GM06990 (cell line): ENCODE measurements at regions not wholly inside any gene's neighbourhood (a gene's known extent, or its start where the extent isn't known, plus 50 kb on each side); places are given as distances from the start of the nearest gene placed in this dataset.
"Not testable (repeated sequence)": the region's sequence is repeated elsewhere in the genome, so short reads cannot be mapped to it uniquely, and the experiment has no call there.

Experiments
- DNase-seq: peaks from one replicate; pipeline ENCODE4 v3.0.0-alpha.2; 2011; ENCODE audit not compliant: insufficient read length; ENCODE audit errors: extremely low read depth
- H3K27me3 ChIP-seq: replicated peaks from 2 replicates; pipeline ENCODE4 v1.6.0; 2011; ENCODE audit warnings: low read length; ENCODE audit not compliant: control insufficient read depth, insufficient read depth
- H3K36me3 ChIP-seq: 2 replicates; pipeline ENCODE4 v1.5.1; 2011; ENCODE audit warnings: low read length; ENCODE audit not compliant: control insufficient read depth, insufficient read depth
- H3K4me3 ChIP-seq: replicated peaks from 2 replicates; pipeline ENCODE4 v1.5.1; 2011; ENCODE audit warnings: low read depth, mild to moderate bottlenecking, control low read depth, low read length
- TF ChIP-seq, protein P1 (sequence below): IDR thresholded peaks from 2 replicates; pipeline ENCODE4 v1.5.1; 2011; ENCODE audit warnings: low read length, control low read depth, mild to moderate bottlenecking, inconsistent platforms; ENCODE audit not compliant: insufficient read depth, poor library complexity, severe bottlenecking

DNA sequence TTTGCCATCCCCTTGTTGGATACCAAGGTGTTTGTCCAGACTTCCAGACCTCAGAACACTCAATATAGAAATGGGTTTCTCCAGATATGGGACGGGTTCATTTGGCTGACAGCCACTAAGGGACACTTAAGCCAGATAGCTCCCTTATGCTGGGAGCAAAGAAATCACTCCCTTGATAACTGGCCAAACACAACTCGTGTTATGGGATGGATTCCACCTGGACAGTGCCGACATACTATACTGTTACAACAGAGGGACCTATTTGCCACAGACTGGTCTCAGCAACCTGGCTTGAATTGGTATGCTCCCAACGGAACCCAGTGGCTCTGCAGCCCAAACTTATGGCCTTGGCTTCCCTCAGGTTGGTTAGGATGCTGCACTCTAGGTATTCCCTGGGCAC lies 114.0 kb upstream of the PLCL2 start:
- no peaks in the 10 kb centered on the region for H3K36me3 ChIP-seq
- TF ChIP-seq, protein P1, sequence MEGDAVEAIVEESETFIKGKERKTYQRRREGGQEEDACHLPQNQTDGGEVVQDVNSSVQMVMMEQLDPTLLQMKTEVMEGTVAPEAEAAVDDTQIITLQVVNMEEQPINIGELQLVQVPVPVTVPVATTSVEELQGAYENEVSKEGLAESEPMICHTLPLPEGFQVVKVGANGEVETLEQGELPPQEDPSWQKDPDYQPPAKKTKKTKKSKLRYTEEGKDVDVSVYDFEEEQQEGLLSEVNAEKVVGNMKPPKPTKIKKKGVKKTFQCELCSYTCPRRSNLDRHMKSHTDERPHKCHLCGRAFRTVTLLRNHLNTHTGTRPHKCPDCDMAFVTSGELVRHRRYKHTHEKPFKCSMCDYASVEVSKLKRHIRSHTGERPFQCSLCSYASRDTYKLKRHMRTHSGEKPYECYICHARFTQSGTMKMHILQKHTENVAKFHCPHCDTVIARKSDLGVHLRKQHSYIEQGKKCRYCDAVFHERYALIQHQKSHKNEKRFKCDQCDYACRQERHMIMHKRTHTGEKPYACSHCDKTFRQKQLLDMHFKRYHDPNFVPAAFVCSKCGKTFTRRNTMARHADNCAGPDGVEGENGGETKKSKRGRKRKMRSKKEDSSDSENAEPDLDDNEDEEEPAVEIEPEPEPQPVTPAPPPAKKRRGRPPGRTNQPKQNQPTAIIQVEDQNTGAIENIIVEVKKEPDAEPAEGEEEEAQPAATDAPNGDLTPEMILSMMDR: no peak
- no peak for DNase-seq
- no peaks in the 10 kb centered on the region; the same call in 1 of the 2 replicates for H3K27me3 ChIP-seq
- no peak overlapping the region for H3K4me3 ChIP-seq

DNA sequence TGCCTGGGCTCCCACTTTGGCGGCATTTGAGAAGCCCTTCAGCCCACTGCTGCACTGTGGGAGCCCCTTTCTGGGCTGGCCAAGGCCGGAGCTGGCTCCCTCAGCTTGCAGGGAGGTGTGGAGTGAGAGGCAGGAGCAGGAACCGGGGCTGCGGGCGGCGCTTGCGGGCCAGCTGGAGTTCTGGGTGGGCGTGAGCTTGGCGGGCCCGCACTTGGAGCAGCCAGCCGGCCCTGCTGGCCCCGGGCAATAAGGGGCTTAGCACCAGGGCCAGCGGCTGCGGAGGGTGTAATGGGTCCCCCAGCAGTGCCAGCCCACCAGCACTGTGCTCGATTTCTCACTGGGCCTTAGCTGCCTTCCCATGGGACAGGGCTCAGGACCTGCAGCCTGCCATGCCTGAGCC lies 111.2 kb upstream of the PLCL2 start:
- H3K4me3 ChIP-seq, H3K36me3 ChIP-seq, H3K27me3 ChIP-seq, DNase-seq: not testable (repeated sequence)

GRCh38 chr3:16774536-16774935 lies 110.2 kb upstream of the PLCL2 start:
- not testable (repeated sequence) for DNase-seq, H3K4me3 ChIP-seq, H3K27me3 ChIP-seq, H3K36me3 ChIP-seq

DNA sequence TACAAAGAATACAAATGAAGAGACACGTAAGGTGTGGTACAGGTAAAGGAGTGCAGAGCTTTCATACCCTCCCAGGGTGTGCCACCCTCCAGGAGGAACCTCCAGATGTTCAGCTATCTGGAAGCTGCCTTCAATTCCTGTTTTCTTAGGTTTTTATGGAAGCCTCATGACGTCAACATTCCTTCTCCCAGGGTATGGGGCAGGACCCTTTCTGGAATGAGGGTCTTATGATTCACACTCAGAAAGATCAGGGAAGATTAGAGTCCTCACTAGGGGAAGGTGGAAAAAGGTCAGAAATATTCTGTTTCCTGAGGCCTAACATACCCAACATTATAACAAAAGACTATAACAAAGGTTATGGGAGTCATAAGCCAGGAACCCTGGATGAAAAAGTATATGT lies 99.8 kb upstream of the PLCL2 start:
- TF ChIP-seq, protein P1: no peak
- H3K27me3 ChIP-seq: no peaks in the 10 kb centered on the region
- no peaks in the 10 kb centered on the region for H3K36me3 ChIP-seq
- no peak for DNase-seq
- H3K4me3 ChIP-seq: no peak overlapping the region

GRCh38 chr3:16785465-16785864 lies 99.3 kb upstream of the PLCL2 start:
- DNase-seq: no peak
- no peak overlapping the region for H3K4me3 ChIP-seq
- TF ChIP-seq, protein P1: no peak

GRCh38 chr3:16788440-16789056 lies 96.2 kb upstream of the PLCL2 start:
- DNase-seq: no peak
- TF ChIP-seq, protein P1: no peak
- H3K36me3 ChIP-seq: no peaks in the 10 kb centered on the region
- no peak overlapping the region for H3K4me3 ChIP-seq
- no peaks in the 10 kb centered on the region for H3K27me3 ChIP-seq

More at GRCh38 chr3:16785465-16785864, 99.3 kb upstream of the PLCL2 start:
- Histone ChIP-seq H3K36me3 (no peaks in the 10 kb centered on the region), H3K27me3 (no peaks in the 10 kb centered on the region)
